GM21360 (cell line): ENCODE measurements at regions not wholly inside any gene's neighbourhood (a gene's known extent, or its start where the extent isn't known, plus 50 kb on each side); places are given as distances from the start of the nearest gene placed in this dataset.
"Not testable (repeated sequence)": the region's sequence is repeated elsewhere in the genome, so short reads cannot be mapped to it uniquely, and the experiment has no call there.

Experiments
- ATAC-seq: cut with Tn5 transposase; IDR thresholded peaks from one replicate; pipeline ENCODE4 v1.9.1; 2021; ENCODE audit warnings: mild to moderate bottlenecking, moderate library complexity; ENCODE audit not compliant: unreplicated experiment

GRCh38 chr2:8229546-8229986, 452.3 kb upstream of the ID2 start:
- peak; percentile 76 for ATAC-seq

- no peak for ATAC-seq
These were observed 451.4 kb upstream of the ID2 start for GRCh38 chr2:8230466-8230865.

- ATAC-seq: no peak
These were observed 450.0 kb upstream of the ID2 start for GRCh38 chr2:8231902-8232301.

- ATAC-seq: no peak
These were observed 449.0 kb upstream of the ID2 start for GRCh38 chr2:8232871-8233270.

- peak; percentile 32 for ATAC-seq
These were observed 447.6 kb upstream of the ID2 start for GRCh38 chr2:8234253-8234652.

- peak; percentile 78 for ATAC-seq
These were observed 447.0 kb upstream of the ID2 start for GRCh38 chr2:8234757-8235374.

- ATAC-seq: no peak
These were observed 446.4 kb upstream of the ID2 start for GRCh38 chr2:8235419-8235818.

- ATAC-seq: no peak
These were observed 445.5 kb upstream of the ID2 start for GRCh38 chr2:8236391-8236790.

- ATAC-seq: no peak
These were observed 443.2 kb upstream of the ID2 start for GRCh38 chr2:8238521-8239230.

GRCh38 chr2:8239531-8240088, 442.2 kb upstream of the ID2 start:
- ATAC-seq: no peak

- ATAC-seq: no peak
These were observed 440.5 kb upstream of the ID2 start for GRCh38 chr2:8241317-8241716.

GRCh38 chr2:8242739-8243138, 439.1 kb upstream of the ID2 start:
- no peak for ATAC-seq

- no peak for ATAC-seq
These were observed 438.0 kb upstream of the ID2 start for GRCh38 chr2:8243748-8244400.

GRCh38 chr2:8244639-8245038, 437.2 kb upstream of the ID2 start:
- ATAC-seq: no peak

- no peak for ATAC-seq
These were observed 435.7 kb upstream of the ID2 start for GRCh38 chr2:8246137-8246536.

GRCh38 chr2:8247905-8248622, 433.8 kb upstream of the ID2 start:
- ATAC-seq: no peak

- no peak for ATAC-seq
These were observed 433.3 kb upstream of the ID2 start for GRCh38 chr2:8248623-8248957.

- ATAC-seq: no peak
These were observed 432.7 kb upstream of the ID2 start for GRCh38 chr2:8249141-8249540.

- ATAC-seq: no peak
These were observed 432.1 kb upstream of the ID2 start for GRCh38 chr2:8249769-8250168.

GRCh38 chr2:8250290-8250689, 431.6 kb upstream of the ID2 start:
- ATAC-seq: not testable (repeated sequence)

GRCh38 chr2:8251291-8251690, 430.6 kb upstream of the ID2 start:
- no peak for ATAC-seq
